GM23338 (cell line): ENCODE measurements at regions not wholly inside any gene's neighbourhood (a gene's known extent, or its start where the extent isn't known, plus 50 kb on each side); places are given as distances from the start of the nearest gene placed in this dataset.

ENCODE experiments used
- ATAC-seq: fragments of 200-7000 bp; cut with Tn5 transposase; 3 replicates; pipeline ENCODE4 v1.9.1; 2020
- DNase-seq: peaks from one replicate; pipeline ENCODE4 v3.0.0-alpha.2; 2015; ENCODE audit warnings: low spot score
- H2AFZ ChIP-seq: fragments of 200-600 bp; sonication (generic); 2 replicates; pipeline ENCODE4 v1.8.0; 2016; ENCODE audit warnings: antibody characterized with exemption, mild to moderate bottlenecking, moderate library complexity
- H3F3A ChIP-seq: fragments of 200-600 bp; sonication (generic); replicated peaks from 2 replicates; pipeline ENCODE4 v1.8.0; 2017; ENCODE audit warnings: antibody characterized with exemption, mixed run types, low read depth
- H3K27ac ChIP-seq: fragments of 200-600 bp; sonication (generic); 2 replicates; pipeline ENCODE4 v1.6.1; 2016; ENCODE audit warnings: low read depth
- H3K27me3 ChIP-seq: fragments of 200-600 bp; sonication (generic); 2 replicates; pipeline ENCODE4 v1.8.0; 2016; ENCODE audit warnings: mild to moderate bottlenecking, mixed run types, moderate library complexity; ENCODE audit not compliant: insufficient read depth
- H3K36me3 ChIP-seq: fragments of 200-600 bp; sonication (generic); 2 replicates; pipeline ENCODE4 v1.8.0; 2016; ENCODE audit warnings: mild to moderate bottlenecking; ENCODE audit not compliant: insufficient read depth
- H3K4me1 ChIP-seq: fragments of 200-600 bp; sonication (generic); 2 replicates; pipeline ENCODE4 v1.8.0; 2016; ENCODE audit warnings: mild to moderate bottlenecking, moderate library complexity; ENCODE audit not compliant: insufficient read depth
- H3K4me2 ChIP-seq: fragments of 200-600 bp; sonication (generic); 2 replicates; pipeline ENCODE4 v1.7.1; 2017; ENCODE audit warnings: mixed run types
- H3K4me3 ChIP-seq: fragments of 200-600 bp; sonication (generic); 2 replicates; pipeline ENCODE4 v1.6.1; 2016; ENCODE audit warnings: mixed run types
- H3K79me2 ChIP-seq: fragments of 200-600 bp; sonication (generic); replicated peaks from 2 replicates; pipeline ENCODE4 v1.8.0; 2017; ENCODE audit warnings: mild to moderate bottlenecking; ENCODE audit not compliant: insufficient read depth
- H3K9me2 ChIP-seq: fragments of 200-600 bp; sonication (generic); 2 replicates; pipeline ENCODE4 v1.8.0; 2017; ENCODE audit not compliant: insufficient read depth
- H4K20me1 ChIP-seq: fragments of 200-600 bp; sonication (generic); replicated peaks from 2 replicates; pipeline ENCODE4 v1.8.0; 2017; ENCODE audit warnings: mild to moderate bottlenecking; ENCODE audit not compliant: insufficient read depth
- H3K27ac Mint-ChIP-seq: 2 replicates; pipeline ENCODE4 v1.8.0; 2020; ENCODE audit warnings: inconsistent platforms, mild to moderate bottlenecking, moderate library complexity, mixed read lengths
- H3K27me3 Mint-ChIP-seq: 3 replicates; pipeline ENCODE4 v1.8.0; 2022; ENCODE audit warnings: low read depth, mild to moderate bottlenecking, moderate library complexity, mixed read lengths, inconsistent platforms; ENCODE audit not compliant: insufficient read depth, poor library complexity
- H3K36me3 Mint-ChIP-seq: 3 replicates; pipeline ENCODE4 v1.8.0; 2021; ENCODE audit warnings: low read depth, mild to moderate bottlenecking, inconsistent platforms, moderate library complexity, mixed read lengths
- H3K4me1 Mint-ChIP-seq: 3 replicates; pipeline ENCODE4 v1.8.0; 2020; ENCODE audit warnings: mild to moderate bottlenecking, inconsistent platforms, mixed read lengths
- H3K4me3 Mint-ChIP-seq: 3 replicates; pipeline ENCODE4 v1.8.0; 2021; ENCODE audit warnings: moderate library complexity, mild to moderate bottlenecking, inconsistent platforms, mixed read lengths
- H3K9me3 Mint-ChIP-seq: 3 replicates; pipeline ENCODE4 v1.8.0; 2020; ENCODE audit warnings: moderate library complexity, mild to moderate bottlenecking, inconsistent platforms, mixed read lengths
- CREB1 ChIP-seq: fragments of 250-450 bp; sonication (Bioruptor Pico); IDR thresholded peaks from 2 replicates; pipeline ENCODE4 v1.5.0; 2020; ENCODE audit warnings: low read depth, mild to moderate bottlenecking, moderate library complexity
- CTCF ChIP-seq, 2 experiments: fragments of 200-600 bp in 1 of 2; sonication (generic) in 1 of 2; conservative IDR thresholded peaks; 2 replicates each; pipeline versions ENCODE4 v1.5.1 to v1.6.1; 2016 to 2017; ENCODE audit warnings: antibody characterized with exemption in 2 of 2, low read depth in 2 of 2, mild to moderate bottlenecking in 2 of 2, moderate library complexity in 1 of 2
- EZH2phosphoT487 ChIP-seq: fragments of 200-600 bp; sonication (generic); IDR thresholded peaks from one replicate; pipeline ENCODE4 v1.8.1; 2018; ENCODE audit warnings: antibody characterized with exemption; ENCODE audit not compliant: unreplicated experiment
- JUNB ChIP-seq: IDR thresholded peaks from one replicate; pipeline ENCODE4 v1.6.1; 2016; ENCODE audit warnings: antibody characterized with exemption; ENCODE audit not compliant: unreplicated experiment
- POLR2AphosphoS5 ChIP-seq: IDR thresholded peaks from 2 replicates; pipeline ENCODE4 v1.6.1; 2016; ENCODE audit warnings: antibody characterized with exemption, low read depth
- ZNF114 ChIP-seq: fragments of 250-450 bp; sonication (Bioruptor Pico); IDR thresholded peaks from 2 replicates; pipeline ENCODE4 v1.5.0; 2020; ENCODE audit warnings: mild to moderate bottlenecking, moderate library complexity
- ZNF462 ChIP-seq: fragments of 250-450 bp; sonication (Bioruptor Pico); IDR thresholded peaks from 2 replicates; pipeline ENCODE4 v1.5.0; 2020; ENCODE audit warnings: mild to moderate bottlenecking, moderate library complexity

DNA sequence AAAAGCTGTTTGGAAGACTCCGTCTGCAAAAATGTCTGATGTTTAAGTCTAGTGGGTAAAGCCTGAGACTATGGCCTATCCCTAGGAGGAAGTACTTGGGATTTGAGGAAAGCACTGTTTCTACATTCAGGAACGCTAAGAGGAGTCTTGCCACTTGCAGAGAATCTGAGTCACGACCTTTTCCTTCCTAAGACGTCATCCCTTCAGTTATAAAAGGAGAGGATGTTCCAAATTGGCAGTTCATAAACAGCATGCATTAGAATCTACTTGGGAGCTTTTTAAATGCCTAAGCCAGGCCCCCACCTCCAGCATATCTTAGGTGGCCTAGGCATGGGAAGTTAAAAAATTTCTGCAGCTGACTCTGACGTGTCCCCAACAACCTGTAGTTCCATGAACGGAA, 125.9 kb downstream of the TTC32 start:
- H3K4me3 Mint-ChIP-seq = no peak overlapping the region
- no peaks in the 10 kb centered on the region for H4K20me1 ChIP-seq
- no peak overlapping the region for H3K27ac Mint-ChIP-seq
- no peak overlapping the region for H3K27ac ChIP-seq
- H3K27me3 ChIP-seq = no peaks in the 10 kb centered on the region
- no peak overlapping the region; the same call in 1 of the 2 replicates for H3K4me2 ChIP-seq
- no peaks in the 10 kb centered on the region for H3K79me2 ChIP-seq
- no peaks in the 10 kb centered on the region for H3K36me3 Mint-ChIP-seq
- peaks cover 7% of the 10 kb centered on the region for H3K9me2 ChIP-seq
- no peak for ATAC-seq
- no peaks in the 10 kb centered on the region for H3K36me3 ChIP-seq
- H3K4me3 ChIP-seq = no peak overlapping the region
- peaks cover 2% of the 10 kb centered on the region for H3K27me3 Mint-ChIP-seq
- DNase-seq = no peak
- H3K4me1 ChIP-seq = peaks cover 19% of the 10 kb centered on the region
- peaks cover 23% of the 10 kb centered on the region for H3K4me1 Mint-ChIP-seq
- H3K9me3 Mint-ChIP-seq = no peaks in the 10 kb centered on the region
- no peak for TF ChIP-seq POLR2AphosphoS5
- TF ChIP-seq EZH2phosphoT487 = no peak
- no peak for TF ChIP-seq ZNF114
- no peak for TF ChIP-seq CTCF (conservative IDR thresholded peaks at IDR 0.05; ENCODE audit: low read depth in 2 of 2)
- TF ChIP-seq CREB1 (CRISPR knock-in tag) = no peak
- TF ChIP-seq JUNB = no peak
- TF ChIP-seq ZNF462 (CRISPR knock-in tag) = no peak
- H2AFZ ChIP-seq = peak overlapping the region; percentile 67; the same call in 1 of the 2 replicates
- H3F3A ChIP-seq = no peaks in the 10 kb centered on the region
